ENCODE measurements at regions not wholly inside any gene's neighbourhood (a gene's known extent, or its start where the extent isn't known, plus 50 kb on each side); places are given as distances from the start of the nearest gene placed in this dataset.

DNA sequence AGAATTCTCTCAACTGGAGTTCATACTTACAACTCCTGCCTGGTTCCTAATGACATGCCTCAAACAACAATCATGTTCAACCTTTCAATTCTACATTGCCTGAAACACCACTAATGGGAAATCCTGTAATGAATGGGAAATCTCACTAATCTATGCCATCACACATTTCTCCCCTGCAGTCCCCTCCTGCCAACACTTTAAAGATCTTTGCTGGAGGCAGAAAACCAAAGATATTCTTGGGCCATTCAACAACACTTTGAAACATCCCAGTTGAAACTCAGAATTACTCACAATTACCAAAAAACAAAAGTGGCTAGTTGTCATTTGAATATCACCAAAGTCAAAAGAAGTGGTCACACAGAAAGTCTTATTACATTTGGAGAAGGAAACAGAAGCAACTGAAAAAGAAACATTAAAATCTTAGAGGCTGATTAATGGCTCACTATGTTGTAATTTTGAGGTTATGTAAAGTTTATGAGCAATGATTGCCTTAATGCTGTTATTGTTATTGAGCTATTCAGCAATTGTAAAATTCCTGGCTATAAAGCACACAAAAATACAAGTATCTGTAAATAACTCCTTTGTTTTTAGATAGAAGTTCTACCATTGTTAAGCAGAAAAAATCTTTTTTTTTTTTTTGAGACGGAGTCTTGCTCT, 313.4 kb upstream of the SLC30A5 start:
- H3K9ac ChIP-seq (ENCODE audit: insufficient read depth, low read length, poor library complexity, severe bottlenecking), result no peak overlapping the region
- H3K27ac ChIP-seq (ENCODE audit: low read depth in 1 of 2, low read length in 2 of 2), result no peak overlapping the region
- peaks cover 0 to 8% (median 2%) of the 10 kb centered on the region in 7 donors for H3K9me3 Mint-ChIP-seq
- no peaks in the 10 kb centered on the region for H3K36me3 ChIP-seq (replicated peaks in 1 of 2; ENCODE audit: control insufficient read depth in 1 of 2, insufficient read depth in 2 of 2, low read length in 2 of 2)
- H3K9me3 ChIP-seq (replicated peaks in 1 of 2; ENCODE audit: control insufficient read depth in 1 of 2, insufficient read depth in 1 of 2, low read length in 2 of 2), result no peaks in the 10 kb centered on the region
- no CpG with 5 or more reads among the region's 1 CpG for WGBS (ENCODE audit: insufficient coverage)
- no peak overlapping the region for H2AFZ ChIP-seq (ENCODE audit: insufficient read depth, low read depth, low read length, poor library complexity, severe bottlenecking)
- no peaks in the 10 kb centered on the region for H3K27me3 ChIP-seq (ENCODE audit: control insufficient read depth in 2 of 2, insufficient read depth in 2 of 2, low read length in 2 of 2)
- H3K79me2 ChIP-seq (ENCODE audit: insufficient read depth, low read length), result no peaks in the 10 kb centered on the region
- H3K36me3 Mint-ChIP-seq, result no peaks in the 10 kb centered on the region
- DNase-seq, result no peak
- no peak overlapping the region for H3K4me3 Mint-ChIP-seq
- H3K4me2 ChIP-seq (replicated peaks; ENCODE audit: extremely low read depth, low read length, poor library complexity, severe bottlenecking), result no peak overlapping the region
- H3K27ac Mint-ChIP-seq, result no peak overlapping the region
- no peaks in the 10 kb centered on the region for H3K27me3 Mint-ChIP-seq (ENCODE audit: low read depth in 3 of 3)
- TF ChIP-seq, protein P1, sequence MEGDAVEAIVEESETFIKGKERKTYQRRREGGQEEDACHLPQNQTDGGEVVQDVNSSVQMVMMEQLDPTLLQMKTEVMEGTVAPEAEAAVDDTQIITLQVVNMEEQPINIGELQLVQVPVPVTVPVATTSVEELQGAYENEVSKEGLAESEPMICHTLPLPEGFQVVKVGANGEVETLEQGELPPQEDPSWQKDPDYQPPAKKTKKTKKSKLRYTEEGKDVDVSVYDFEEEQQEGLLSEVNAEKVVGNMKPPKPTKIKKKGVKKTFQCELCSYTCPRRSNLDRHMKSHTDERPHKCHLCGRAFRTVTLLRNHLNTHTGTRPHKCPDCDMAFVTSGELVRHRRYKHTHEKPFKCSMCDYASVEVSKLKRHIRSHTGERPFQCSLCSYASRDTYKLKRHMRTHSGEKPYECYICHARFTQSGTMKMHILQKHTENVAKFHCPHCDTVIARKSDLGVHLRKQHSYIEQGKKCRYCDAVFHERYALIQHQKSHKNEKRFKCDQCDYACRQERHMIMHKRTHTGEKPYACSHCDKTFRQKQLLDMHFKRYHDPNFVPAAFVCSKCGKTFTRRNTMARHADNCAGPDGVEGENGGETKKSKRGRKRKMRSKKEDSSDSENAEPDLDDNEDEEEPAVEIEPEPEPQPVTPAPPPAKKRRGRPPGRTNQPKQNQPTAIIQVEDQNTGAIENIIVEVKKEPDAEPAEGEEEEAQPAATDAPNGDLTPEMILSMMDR (IDR thresholded peaks at IDR 0.05), result no peak
- no peaks in the 10 kb centered on the region for H4K20me1 ChIP-seq (ENCODE audit: insufficient read depth, low read length)
- peaks cover 2% of the 10 kb centered on the region for H3K4me1 Mint-ChIP-seq
- H3K4me1 ChIP-seq (ENCODE audit: control insufficient read depth in 1 of 2, insufficient read depth in 2 of 2, low read length in 2 of 2), result no peaks in the 10 kb centered on the region
- H3K4me3 ChIP-seq (replicated peaks in 1 of 3; ENCODE audit: low read depth in 2 of 3, low read length in 3 of 3), result no peak overlapping the region
- intact Hi-C loops (cut with micrococcal nuclease), result no loop called here

DNA sequence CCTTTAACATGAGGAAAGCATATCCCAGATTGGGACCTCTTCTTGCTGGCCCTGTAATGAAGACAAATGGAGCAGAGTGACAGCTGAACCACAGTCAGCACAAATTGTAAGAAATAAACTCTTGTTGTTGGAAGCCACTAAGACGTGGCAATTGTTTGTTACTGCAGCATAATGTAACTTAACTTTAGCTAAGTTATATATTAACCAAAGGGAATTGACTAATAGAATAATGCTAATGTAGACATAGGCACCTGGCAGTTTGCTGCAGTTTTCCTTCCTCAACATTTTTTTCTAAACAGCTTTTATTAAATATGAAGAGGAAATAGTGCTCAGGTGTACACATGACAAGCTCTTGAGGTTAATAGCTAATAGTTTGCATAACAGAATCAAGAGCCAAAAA, 300.7 kb upstream of the SLC30A5 start:
- intact Hi-C loops (cut with micrococcal nuclease), result no loop called here
- no peaks in the 10 kb centered on the region for H3K36me3 Mint-ChIP-seq

More for the DNA sequence above, 300.7 kb upstream of the SLC30A5 start:
- no peak overlapping the region for H2AFZ ChIP-seq (ENCODE audit: insufficient read depth, low read depth, low read length, poor library complexity, severe bottlenecking)
- no peaks in the 10 kb centered on the region for H4K20me1 ChIP-seq (ENCODE audit: insufficient read depth, low read length)
- no peaks in the 10 kb centered on the region for H3K4me1 Mint-ChIP-seq
- H3K27ac Mint-ChIP-seq, result no peak overlapping the region
- H3K9me3 ChIP-seq (replicated peaks in 1 of 2; ENCODE audit: control insufficient read depth in 1 of 2, insufficient read depth in 1 of 2, low read length in 2 of 2), result no peaks in the 10 kb centered on the region
- H3K9me3 Mint-ChIP-seq, result peaks cover 0 to 8% (median 4%) of the 10 kb centered on the region in 7 donors
- no CpG with 5 or more reads among the region's 1 CpG for WGBS (ENCODE audit: insufficient coverage)
- H3K27me3 ChIP-seq (ENCODE audit: control insufficient read depth in 2 of 2, insufficient read depth in 2 of 2, low read length in 2 of 2), result no peaks in the 10 kb centered on the region
- H3K27ac ChIP-seq (ENCODE audit: low read depth in 1 of 2, low read length in 2 of 2), result no peak overlapping the region
- no peak overlapping the region for H3K9ac ChIP-seq (ENCODE audit: insufficient read depth, low read length, poor library complexity, severe bottlenecking)
- H3K4me2 ChIP-seq (replicated peaks; ENCODE audit: extremely low read depth, low read length, poor library complexity, severe bottlenecking), result no peak overlapping the region
- H3K4me3 Mint-ChIP-seq, result no peak overlapping the region
- TF ChIP-seq, protein P1 (IDR thresholded peaks at IDR 0.05), result no peak
- H3K4me3 ChIP-seq (replicated peaks in 1 of 3; ENCODE audit: low read depth in 2 of 3, low read length in 3 of 3), result no peak overlapping the region
- DNase-seq, result no peak
- H3K79me2 ChIP-seq (ENCODE audit: insufficient read depth, low read length), result no peaks in the 10 kb centered on the region
- H3K4me1 ChIP-seq (ENCODE audit: control insufficient read depth in 1 of 2, insufficient read depth in 2 of 2, low read length in 2 of 2), result no peaks in the 10 kb centered on the region
- H3K27me3 Mint-ChIP-seq (ENCODE audit: low read depth in 3 of 3), result peaks cover 0 to 3% (median 0%) of the 10 kb centered on the region in 3 donors
- no peaks in the 10 kb centered on the region for H3K36me3 ChIP-seq (replicated peaks in 1 of 2; ENCODE audit: control insufficient read depth in 1 of 2, insufficient read depth in 2 of 2, low read length in 2 of 2)

Measured in CD14-positive monocyte (primary cell).